ENCODE measurements at regions not wholly inside any gene's neighbourhood (a gene's known extent, or its start where the extent isn't known, plus 50 kb on each side); places are given as distances from the start of the nearest gene placed in this dataset.

DNA sequence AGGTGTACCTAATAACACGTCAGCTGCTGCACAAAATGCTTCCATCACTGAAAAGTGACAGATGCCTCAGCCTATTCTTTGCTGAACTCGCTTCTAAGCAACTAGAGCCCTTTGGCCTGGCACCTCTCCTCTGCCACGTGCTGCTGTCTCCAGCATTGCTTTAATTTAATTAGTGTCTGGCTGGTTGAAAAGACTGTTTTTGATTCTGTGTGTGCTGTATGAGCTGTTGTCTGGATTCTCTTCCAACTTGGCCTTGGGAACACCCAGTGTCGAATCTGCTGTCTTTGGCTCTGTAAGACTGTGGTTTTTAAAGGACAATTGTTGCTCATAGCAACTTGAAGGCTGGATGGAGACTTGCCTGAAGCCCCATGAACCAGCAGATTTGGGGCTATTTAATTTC is 109.5 kb downstream of the PSMG1 start:
- no peak for DNase-seq
- ChIA-PET CTCF (no interaction called here), POLR2A (ENCODE audit: unreplicated experiment) (no interaction called here)
- Histone ChIP-seq H3K9me3 (ENCODE audit: insufficient read depth, low read depth) (no peaks in the 10 kb centered on the region), H3K36me3 (ENCODE audit: low read depth) (no peaks in the 10 kb centered on the region), H3K4me2 (no peak overlapping the region), H3F3A (ENCODE audit: insufficient read depth, low read depth) (no peaks in the 10 kb centered on the region), H3K9me2 (ENCODE audit: insufficient read depth) (no peaks in the 10 kb centered on the region), H2AFZ (no peak overlapping the region), H3K27ac (no peak overlapping the region), H3K27me3 (ENCODE audit: insufficient read depth, low read depth) (no peaks in the 10 kb centered on the region), H3K79me2 (ENCODE audit: low read depth) (no peaks in the 10 kb centered on the region), H3K4me3 (no peak overlapping the region), H4K20me1 (ENCODE audit: insufficient read depth) (no peaks in the 10 kb centered on the region), H3K4me1 (replicated peaks; ENCODE audit: insufficient read depth) (no peaks in the 10 kb centered on the region)
- no TSS peak for BruUV-seq (replicated peaks)
- intact Hi-C loops (cut with micrococcal nuclease; ENCODE audit: unreplicated experiment): no loop called here
- no peak for TF ChIP-seq EZH2 (IDR thresholded peaks at IDR 0.05; ENCODE audit: low read depth)
- TF ChIP-seq, protein P1, sequence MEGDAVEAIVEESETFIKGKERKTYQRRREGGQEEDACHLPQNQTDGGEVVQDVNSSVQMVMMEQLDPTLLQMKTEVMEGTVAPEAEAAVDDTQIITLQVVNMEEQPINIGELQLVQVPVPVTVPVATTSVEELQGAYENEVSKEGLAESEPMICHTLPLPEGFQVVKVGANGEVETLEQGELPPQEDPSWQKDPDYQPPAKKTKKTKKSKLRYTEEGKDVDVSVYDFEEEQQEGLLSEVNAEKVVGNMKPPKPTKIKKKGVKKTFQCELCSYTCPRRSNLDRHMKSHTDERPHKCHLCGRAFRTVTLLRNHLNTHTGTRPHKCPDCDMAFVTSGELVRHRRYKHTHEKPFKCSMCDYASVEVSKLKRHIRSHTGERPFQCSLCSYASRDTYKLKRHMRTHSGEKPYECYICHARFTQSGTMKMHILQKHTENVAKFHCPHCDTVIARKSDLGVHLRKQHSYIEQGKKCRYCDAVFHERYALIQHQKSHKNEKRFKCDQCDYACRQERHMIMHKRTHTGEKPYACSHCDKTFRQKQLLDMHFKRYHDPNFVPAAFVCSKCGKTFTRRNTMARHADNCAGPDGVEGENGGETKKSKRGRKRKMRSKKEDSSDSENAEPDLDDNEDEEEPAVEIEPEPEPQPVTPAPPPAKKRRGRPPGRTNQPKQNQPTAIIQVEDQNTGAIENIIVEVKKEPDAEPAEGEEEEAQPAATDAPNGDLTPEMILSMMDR (conservative IDR thresholded peaks at IDR 0.05): no peak

DNA sequence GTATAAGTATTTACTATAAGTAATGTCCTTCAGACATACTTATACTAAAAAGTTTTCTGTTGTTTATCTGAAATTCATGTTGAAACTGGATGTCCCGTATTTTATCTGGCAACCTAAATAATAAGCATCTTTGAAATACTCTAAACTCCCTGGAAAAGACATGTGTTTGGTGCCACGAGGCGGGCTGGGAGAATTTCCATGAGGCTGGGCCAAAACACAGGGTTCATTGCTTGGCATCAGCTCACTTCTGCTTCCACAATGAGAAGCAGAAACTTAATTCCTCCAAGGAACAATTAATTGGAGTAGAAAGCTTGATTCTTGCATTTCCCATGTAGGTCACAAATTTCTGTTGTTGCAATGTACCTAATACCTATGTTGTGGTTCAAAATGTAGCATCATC is 110.2 kb downstream of the PSMG1 start:
- Histone ChIP-seq H3K4me1 (replicated peaks; ENCODE audit: insufficient read depth) (no peaks in the 10 kb centered on the region), H4K20me1 (ENCODE audit: insufficient read depth) (no peaks in the 10 kb centered on the region), H3K27ac (no peak overlapping the region), H3K9me2 (ENCODE audit: insufficient read depth) (no peaks in the 10 kb centered on the region), H3F3A (ENCODE audit: insufficient read depth, low read depth) (no peaks in the 10 kb centered on the region), H3K4me3 (no peak overlapping the region), H3K36me3 (ENCODE audit: low read depth) (no peaks in the 10 kb centered on the region), H3K27me3 (ENCODE audit: insufficient read depth, low read depth) (no peaks in the 10 kb centered on the region), H3K4me2 (no peak overlapping the region), H3K79me2 (ENCODE audit: low read depth) (no peaks in the 10 kb centered on the region), H3K9me3 (ENCODE audit: insufficient read depth, low read depth) (no peaks in the 10 kb centered on the region), H2AFZ (no peak overlapping the region)
- intact Hi-C loops (cut with micrococcal nuclease; ENCODE audit: unreplicated experiment): no loop called here
- TF ChIP-seq, protein P1 (conservative IDR thresholded peaks at IDR 0.05): no peak
- no peak for TF ChIP-seq EZH2 (IDR thresholded peaks at IDR 0.05; ENCODE audit: low read depth)
- ChIA-PET CTCF (no interaction called here), POLR2A (ENCODE audit: unreplicated experiment) (no interaction called here)
- no TSS peak for BruUV-seq (replicated peaks)
- no peak for DNase-seq

DNA sequence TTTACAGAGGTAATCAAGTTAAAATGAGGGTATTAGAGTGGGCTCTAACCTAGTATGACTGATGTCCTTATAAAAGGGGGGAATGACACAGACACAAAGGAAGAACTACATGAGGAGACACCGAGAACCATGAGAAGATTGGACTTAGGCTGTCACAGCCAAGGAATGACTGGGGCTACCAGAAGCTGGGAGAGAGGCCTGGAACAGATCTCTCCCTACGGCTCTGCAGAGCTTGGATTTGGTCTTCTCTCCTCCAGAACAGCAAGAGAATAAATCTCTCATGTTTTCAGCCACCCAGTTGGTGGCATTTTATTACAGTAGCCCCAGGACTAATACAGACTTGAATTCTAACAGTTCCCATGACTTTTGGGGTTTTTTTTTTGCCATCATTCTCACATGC is 110.8 kb downstream of the PSMG1 start:
- H3K9me2 ChIP-seq (ENCODE audit: insufficient read depth): no peaks in the 10 kb centered on the region
- H4K20me1 ChIP-seq (ENCODE audit: insufficient read depth): no peaks in the 10 kb centered on the region
- intact Hi-C loops (cut with micrococcal nuclease; ENCODE audit: unreplicated experiment): no loop called here
- no TSS peak for BruUV-seq (replicated peaks)
- H3K9me3 ChIP-seq (ENCODE audit: insufficient read depth, low read depth): no peaks in the 10 kb centered on the region
- TF ChIP-seq, protein P1 (conservative IDR thresholded peaks at IDR 0.05): no peak
- TF ChIP-seq EZH2 (IDR thresholded peaks at IDR 0.05; ENCODE audit: low read depth): no peak
- no peaks in the 10 kb centered on the region for H3K79me2 ChIP-seq (ENCODE audit: low read depth)
- H3K36me3 ChIP-seq (ENCODE audit: low read depth): no peaks in the 10 kb centered on the region
- no peaks in the 10 kb centered on the region for H3K4me1 ChIP-seq (replicated peaks; ENCODE audit: insufficient read depth)
- CTCF ChIA-PET: no interaction called here
- no peaks in the 10 kb centered on the region for H3K27me3 ChIP-seq (ENCODE audit: insufficient read depth, low read depth)
- no peak overlapping the region for H3K4me3 ChIP-seq
- no peaks in the 10 kb centered on the region for H3F3A ChIP-seq (ENCODE audit: insufficient read depth, low read depth)
- no peak for DNase-seq
- no peak overlapping the region for H3K27ac ChIP-seq
- H3K4me2 ChIP-seq: no peak overlapping the region
- H2AFZ ChIP-seq: no peak overlapping the region
- POLR2A ChIA-PET (ENCODE audit: unreplicated experiment): no interaction called here

All from PC-9 (cell line).